ENCODE measurements at regions not wholly inside any gene's neighbourhood (a gene's known extent, or its start where the extent isn't known, plus 50 kb on each side); places are given as distances from the start of the nearest gene placed in this dataset.
"Not testable (repeated sequence)": the region's sequence is repeated elsewhere in the genome, so short reads cannot be mapped to it uniquely, and the experiment has no call there.

- peaks cover 11% of the 10 kb centered on the region for H3K27me3 Mint-ChIP-seq
- H3K36me3 Mint-ChIP-seq (ENCODE audit: insufficient read depth), result no peaks in the 10 kb centered on the region
- H3K4me3 Mint-ChIP-seq (ENCODE audit: low read depth), result no peak overlapping the region
- H3K9me3 Mint-ChIP-seq (ENCODE audit: low read depth), result no peaks in the 10 kb centered on the region
- TF ChIP-seq, protein P1, sequence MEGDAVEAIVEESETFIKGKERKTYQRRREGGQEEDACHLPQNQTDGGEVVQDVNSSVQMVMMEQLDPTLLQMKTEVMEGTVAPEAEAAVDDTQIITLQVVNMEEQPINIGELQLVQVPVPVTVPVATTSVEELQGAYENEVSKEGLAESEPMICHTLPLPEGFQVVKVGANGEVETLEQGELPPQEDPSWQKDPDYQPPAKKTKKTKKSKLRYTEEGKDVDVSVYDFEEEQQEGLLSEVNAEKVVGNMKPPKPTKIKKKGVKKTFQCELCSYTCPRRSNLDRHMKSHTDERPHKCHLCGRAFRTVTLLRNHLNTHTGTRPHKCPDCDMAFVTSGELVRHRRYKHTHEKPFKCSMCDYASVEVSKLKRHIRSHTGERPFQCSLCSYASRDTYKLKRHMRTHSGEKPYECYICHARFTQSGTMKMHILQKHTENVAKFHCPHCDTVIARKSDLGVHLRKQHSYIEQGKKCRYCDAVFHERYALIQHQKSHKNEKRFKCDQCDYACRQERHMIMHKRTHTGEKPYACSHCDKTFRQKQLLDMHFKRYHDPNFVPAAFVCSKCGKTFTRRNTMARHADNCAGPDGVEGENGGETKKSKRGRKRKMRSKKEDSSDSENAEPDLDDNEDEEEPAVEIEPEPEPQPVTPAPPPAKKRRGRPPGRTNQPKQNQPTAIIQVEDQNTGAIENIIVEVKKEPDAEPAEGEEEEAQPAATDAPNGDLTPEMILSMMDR (IDR thresholded peaks at IDR 0.05; ENCODE audit: unreplicated experiment), result no peak
- H3K27ac Mint-ChIP-seq, result no peak overlapping the region
- DNase-seq (ENCODE audit: low spot score, unreplicated experiment), result no peak
- peaks cover 2% of the 10 kb centered on the region for H3K4me1 Mint-ChIP-seq (ENCODE audit: low read depth)
Measured at GRCh38 chr1:30225357-30225756, 498.0 kb downstream of the MATN1 start.

GRCh38 chr1:30219675-30220074, 503.7 kb downstream of the MATN1 start:
- no peak for DNase-seq (ENCODE audit: low spot score, unreplicated experiment)
- Mint-ChIP-seq H3K27me3 (peaks cover 15% of the 10 kb centered on the region), H3K4me1 (ENCODE audit: low read depth) (peaks cover 14% of the 10 kb centered on the region), H3K4me3 (ENCODE audit: low read depth) (no peak overlapping the region), H3K27ac (no peak overlapping the region), H3K9me3 (ENCODE audit: low read depth) (no peaks in the 10 kb centered on the region), H3K36me3 (ENCODE audit: insufficient read depth) (no peaks in the 10 kb centered on the region)
- TF ChIP-seq, protein P1 (IDR thresholded peaks at IDR 0.05; ENCODE audit: unreplicated experiment), result no peak

- TF ChIP-seq, protein P1 (IDR thresholded peaks at IDR 0.05; ENCODE audit: unreplicated experiment), result no peak
- H3K9me3 Mint-ChIP-seq (ENCODE audit: low read depth), result no peaks in the 10 kb centered on the region
- no peaks in the 10 kb centered on the region for H3K36me3 Mint-ChIP-seq (ENCODE audit: insufficient read depth)
Measured at GRCh38 chr1:30218438-30218837, 504.9 kb downstream of the MATN1 start.

DNA sequence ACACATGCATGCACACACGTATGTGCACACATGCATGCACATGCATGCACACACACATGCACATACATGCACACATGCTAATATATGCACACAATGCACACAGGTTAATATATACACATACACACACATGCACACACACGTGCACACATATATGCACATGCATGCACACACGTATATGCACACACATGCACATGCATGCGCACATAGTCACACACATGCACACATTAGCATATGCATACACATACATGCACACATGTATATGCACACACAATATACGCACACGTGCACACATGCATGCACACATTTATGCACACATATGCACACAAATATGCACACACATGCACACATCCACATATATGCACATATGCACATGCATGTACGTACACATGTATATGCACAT, 506.8 kb downstream of the MATN1 start:
- H3K4me1 Mint-ChIP-seq (ENCODE audit: low read depth), result peaks cover 14% of the 10 kb centered on the region
- H3K4me3 Mint-ChIP-seq (ENCODE audit: low read depth), result no peak overlapping the region
- TF ChIP-seq, protein P1 (IDR thresholded peaks at IDR 0.05; ENCODE audit: unreplicated experiment), result no peak
- H3K9me3 Mint-ChIP-seq (ENCODE audit: low read depth), result no peaks in the 10 kb centered on the region
- peaks cover 12% of the 10 kb centered on the region for H3K27me3 Mint-ChIP-seq
- H3K27ac Mint-ChIP-seq, result no peak overlapping the region
- no peaks in the 10 kb centered on the region for H3K36me3 Mint-ChIP-seq (ENCODE audit: insufficient read depth)
- DNase-seq (ENCODE audit: low spot score, unreplicated experiment), result no peak

More at GRCh38 chr1:30218438-30218837, 504.9 kb downstream of the MATN1 start:
- no peak for DNase-seq (ENCODE audit: low spot score, unreplicated experiment)
- no peak overlapping the region for H3K27ac Mint-ChIP-seq
- H3K27me3 Mint-ChIP-seq, result peaks cover 15% of the 10 kb centered on the region
- no peak overlapping the region for H3K4me3 Mint-ChIP-seq (ENCODE audit: low read depth)
- H3K4me1 Mint-ChIP-seq (ENCODE audit: low read depth), result peaks cover 14% of the 10 kb centered on the region

DNA sequence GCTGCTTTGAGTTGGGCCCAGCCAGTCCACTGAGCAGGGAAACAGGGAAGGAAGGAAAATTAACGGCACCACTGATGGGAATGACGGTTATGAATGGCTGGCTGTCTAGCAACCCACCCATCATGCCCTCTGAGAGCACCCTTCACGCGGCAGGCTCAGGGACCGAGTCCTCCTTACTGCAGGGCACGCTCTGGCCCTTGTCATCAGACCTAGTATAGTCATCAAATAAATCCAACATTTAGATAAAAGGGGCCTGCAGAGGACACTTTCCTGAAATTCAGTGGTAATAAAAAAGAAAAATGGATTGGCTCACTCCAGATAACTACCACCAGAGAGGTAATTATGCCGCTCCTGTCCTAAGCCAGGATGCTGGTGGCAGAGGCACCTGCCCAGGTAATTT, 509.4 kb downstream of the MATN1 start:
- peaks cover 11% of the 10 kb centered on the region for H3K4me1 Mint-ChIP-seq (ENCODE audit: low read depth)
- no peak overlapping the region for H3K4me3 Mint-ChIP-seq (ENCODE audit: low read depth)
- no peaks in the 10 kb centered on the region for H3K9me3 Mint-ChIP-seq (ENCODE audit: low read depth)
- no peaks in the 10 kb centered on the region for H3K27me3 Mint-ChIP-seq
- DNase-seq (ENCODE audit: low spot score, unreplicated experiment), result no peak
- H3K27ac Mint-ChIP-seq, result no peak overlapping the region
- TF ChIP-seq, protein P1 (IDR thresholded peaks at IDR 0.05; ENCODE audit: unreplicated experiment), result no peak
- no peaks in the 10 kb centered on the region for H3K36me3 Mint-ChIP-seq (ENCODE audit: insufficient read depth)

GRCh38 chr1:30207962-30208361, 515.4 kb downstream of the MATN1 start:
- DNase-seq (ENCODE audit: low spot score, unreplicated experiment); H3K4me3 Mint-ChIP-seq (ENCODE audit: low read depth); H3K4me1 Mint-ChIP-seq (ENCODE audit: low read depth); H3K9me3 Mint-ChIP-seq (ENCODE audit: low read depth); H3K27ac Mint-ChIP-seq; H3K27me3 Mint-ChIP-seq; H3K36me3 Mint-ChIP-seq (ENCODE audit: insufficient read depth): not testable (repeated sequence)

GRCh38 chr1:30206631-30207030, 516.8 kb downstream of the MATN1 start:
- H3K27ac Mint-ChIP-seq; H3K4me3 Mint-ChIP-seq (ENCODE audit: low read depth); DNase-seq (ENCODE audit: low spot score, unreplicated experiment); H3K27me3 Mint-ChIP-seq; H3K4me1 Mint-ChIP-seq (ENCODE audit: low read depth); H3K9me3 Mint-ChIP-seq (ENCODE audit: low read depth); H3K36me3 Mint-ChIP-seq (ENCODE audit: insufficient read depth): not testable (repeated sequence)

DNA sequence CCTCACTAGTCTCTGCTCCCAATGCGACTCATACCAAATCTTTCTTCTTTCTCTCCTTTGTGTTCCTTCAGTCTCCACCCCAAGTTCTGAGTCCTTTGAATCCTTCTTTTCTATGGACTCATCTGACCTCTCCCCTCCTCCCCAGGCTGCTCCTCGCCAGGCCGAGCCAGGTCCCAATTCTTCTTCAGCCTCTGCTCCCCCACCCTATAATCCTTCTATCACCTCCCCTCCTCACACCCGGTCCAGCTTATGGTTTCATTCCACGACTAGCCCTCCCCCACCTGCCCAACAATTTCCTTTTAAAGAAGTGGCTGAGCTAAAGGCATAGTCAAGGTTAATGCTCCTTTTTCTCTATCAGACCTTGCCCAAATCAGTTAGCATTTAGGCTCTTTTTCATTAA, 518.5 kb downstream of the MATN1 start:
- DNase-seq (ENCODE audit: low spot score, unreplicated experiment); H3K36me3 Mint-ChIP-seq (ENCODE audit: insufficient read depth); H3K27me3 Mint-ChIP-seq; H3K4me3 Mint-ChIP-seq (ENCODE audit: low read depth); H3K4me1 Mint-ChIP-seq (ENCODE audit: low read depth); H3K27ac Mint-ChIP-seq; H3K9me3 Mint-ChIP-seq (ENCODE audit: low read depth): not testable (repeated sequence)

Data from progenitor cell of endocrine pancreas (in vitro differentiated cells).